ENCODE measurements at regions not wholly inside any gene's neighbourhood (a gene's known extent, or its start where the extent isn't known, plus 50 kb on each side); places are given as distances from the start of the nearest gene placed in this dataset.

DNA sequence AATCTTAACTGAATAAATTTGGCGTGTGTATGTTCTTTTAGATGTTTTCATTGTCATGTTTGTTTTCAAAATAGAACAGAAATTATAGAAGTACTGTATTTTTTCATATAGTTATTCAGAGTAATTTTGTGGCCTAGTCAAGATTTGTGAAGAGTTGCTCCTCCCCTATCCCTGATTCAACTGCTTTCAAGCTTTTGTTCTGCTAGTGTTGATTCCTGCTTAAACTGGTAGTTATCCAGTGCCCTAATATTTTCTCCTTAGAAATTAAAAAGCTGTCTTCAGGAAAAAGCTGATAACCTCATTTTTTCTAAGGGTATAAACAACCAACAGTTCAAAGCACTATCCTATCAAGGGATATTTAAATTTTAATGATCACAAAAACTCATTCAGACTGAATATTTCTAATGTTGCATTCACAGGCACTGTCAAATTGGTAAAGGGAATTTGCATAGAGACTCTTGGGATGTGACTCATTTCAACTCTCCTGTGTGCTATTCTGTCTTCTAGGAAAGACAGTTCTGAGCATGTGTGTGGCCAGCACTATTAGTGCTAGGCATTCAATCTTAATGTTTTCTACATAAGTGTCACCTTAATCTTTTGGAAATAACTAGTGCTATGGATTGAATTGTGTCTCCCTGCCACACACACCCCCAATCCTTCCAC, 1776.0 kb downstream of the LRRC4C start:
- Histone ChIP-seq H3K36me3 (ENCODE audit: insufficient read depth, low read length) (no peaks in the 10 kb centered on the region), H3K9me2 (ENCODE audit: insufficient read depth, low read length) (no peaks in the 10 kb centered on the region), H3K9me3 (ENCODE audit: low read length) (peaks cover 11% of the 10 kb centered on the region; the same call in 1 of the 2 replicates), H2AFZ (ENCODE audit: low read length) (no peak overlapping the region), H3K4me2 (ENCODE audit: low read length) (no peak overlapping the region), H3K79me2 (ENCODE audit: insufficient read depth, low read depth, low read length) (no peaks in the 10 kb centered on the region), H4K20me1 (ENCODE audit: insufficient read depth, low read length) (no peaks in the 10 kb centered on the region), H3K4me3 (ENCODE audit: low read depth, low read length, poor library complexity, severe bottlenecking) (no peak overlapping the region), H3K27ac (ENCODE audit: low read depth, low read length, poor library complexity, severe bottlenecking) (no peak overlapping the region), H3K4me1 (ENCODE audit: insufficient read depth, low read length, poor library complexity, severe bottlenecking) (no peaks in the 10 kb centered on the region)
- POLR2A ChIA-PET: no interaction called here
- CTCF ChIA-PET (ENCODE audit: unreplicated experiment): no interaction called here
- no peak for DNase-seq (ENCODE audit: low spot score)
- TF ChIP-seq EZH2phosphoT487 (IDR thresholded peaks at IDR 0.05; ENCODE audit: borderline replicate concordance, low read depth, low read length): no peak
- intact Hi-C loops (cut with micrococcal nuclease; ENCODE audit: unreplicated experiment): no loop called here
- BruUV-seq (replicated peaks): no TSS peak

DNA sequence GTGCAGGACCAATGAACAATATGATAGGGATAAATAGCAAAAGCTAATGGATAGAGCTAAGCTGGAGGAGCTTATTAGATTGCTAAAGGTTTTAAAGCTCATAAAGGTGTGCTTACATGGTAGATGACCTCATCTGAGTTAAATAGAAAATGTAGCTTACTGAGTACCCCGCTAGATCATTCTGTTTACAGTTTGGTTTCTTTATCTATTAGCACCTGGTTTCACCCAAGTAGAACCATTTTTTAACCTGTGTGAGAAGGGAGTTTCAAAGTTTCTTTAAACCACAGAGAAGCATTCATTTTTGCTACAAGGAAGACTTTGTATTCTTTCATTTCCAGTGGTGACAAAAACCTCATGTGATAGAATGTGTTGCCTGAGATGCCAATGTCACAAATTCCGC, 1778.0 kb downstream of the LRRC4C start:
- no peak overlapping the region for H3K27ac ChIP-seq (ENCODE audit: low read depth, low read length, poor library complexity, severe bottlenecking)
- no peaks in the 10 kb centered on the region for H3K4me1 ChIP-seq (ENCODE audit: insufficient read depth, low read length, poor library complexity, severe bottlenecking)
- peaks cover 11% of the 10 kb centered on the region; the same call in 1 of the 2 replicates for H3K9me3 ChIP-seq (ENCODE audit: low read length)
- POLR2A ChIA-PET: no interaction called here
- H4K20me1 ChIP-seq (ENCODE audit: insufficient read depth, low read length): no peaks in the 10 kb centered on the region
- no peaks in the 10 kb centered on the region for H3K36me3 ChIP-seq (ENCODE audit: insufficient read depth, low read length)
- BruUV-seq (replicated peaks): no TSS peak
- H3K4me3 ChIP-seq (ENCODE audit: low read depth, low read length, poor library complexity, severe bottlenecking): no peak overlapping the region
- H2AFZ ChIP-seq (ENCODE audit: low read length): no peak overlapping the region
- CTCF ChIA-PET (ENCODE audit: unreplicated experiment): no interaction called here
- no peak for TF ChIP-seq EZH2phosphoT487 (IDR thresholded peaks at IDR 0.05; ENCODE audit: borderline replicate concordance, low read depth, low read length)
- TF ChIP-seq, protein P1, sequence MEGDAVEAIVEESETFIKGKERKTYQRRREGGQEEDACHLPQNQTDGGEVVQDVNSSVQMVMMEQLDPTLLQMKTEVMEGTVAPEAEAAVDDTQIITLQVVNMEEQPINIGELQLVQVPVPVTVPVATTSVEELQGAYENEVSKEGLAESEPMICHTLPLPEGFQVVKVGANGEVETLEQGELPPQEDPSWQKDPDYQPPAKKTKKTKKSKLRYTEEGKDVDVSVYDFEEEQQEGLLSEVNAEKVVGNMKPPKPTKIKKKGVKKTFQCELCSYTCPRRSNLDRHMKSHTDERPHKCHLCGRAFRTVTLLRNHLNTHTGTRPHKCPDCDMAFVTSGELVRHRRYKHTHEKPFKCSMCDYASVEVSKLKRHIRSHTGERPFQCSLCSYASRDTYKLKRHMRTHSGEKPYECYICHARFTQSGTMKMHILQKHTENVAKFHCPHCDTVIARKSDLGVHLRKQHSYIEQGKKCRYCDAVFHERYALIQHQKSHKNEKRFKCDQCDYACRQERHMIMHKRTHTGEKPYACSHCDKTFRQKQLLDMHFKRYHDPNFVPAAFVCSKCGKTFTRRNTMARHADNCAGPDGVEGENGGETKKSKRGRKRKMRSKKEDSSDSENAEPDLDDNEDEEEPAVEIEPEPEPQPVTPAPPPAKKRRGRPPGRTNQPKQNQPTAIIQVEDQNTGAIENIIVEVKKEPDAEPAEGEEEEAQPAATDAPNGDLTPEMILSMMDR (conservative IDR thresholded peaks at IDR 0.05; ENCODE audit: low read length): no peak
- intact Hi-C loops (cut with micrococcal nuclease; ENCODE audit: unreplicated experiment): no loop called here
- no peak for DNase-seq (ENCODE audit: low spot score)
- H3K79me2 ChIP-seq (ENCODE audit: insufficient read depth, low read depth, low read length): no peaks in the 10 kb centered on the region
- H3K9me2 ChIP-seq (ENCODE audit: insufficient read depth, low read length): no peaks in the 10 kb centered on the region
- H3K4me2 ChIP-seq (ENCODE audit: low read length): no peak overlapping the region

DNA sequence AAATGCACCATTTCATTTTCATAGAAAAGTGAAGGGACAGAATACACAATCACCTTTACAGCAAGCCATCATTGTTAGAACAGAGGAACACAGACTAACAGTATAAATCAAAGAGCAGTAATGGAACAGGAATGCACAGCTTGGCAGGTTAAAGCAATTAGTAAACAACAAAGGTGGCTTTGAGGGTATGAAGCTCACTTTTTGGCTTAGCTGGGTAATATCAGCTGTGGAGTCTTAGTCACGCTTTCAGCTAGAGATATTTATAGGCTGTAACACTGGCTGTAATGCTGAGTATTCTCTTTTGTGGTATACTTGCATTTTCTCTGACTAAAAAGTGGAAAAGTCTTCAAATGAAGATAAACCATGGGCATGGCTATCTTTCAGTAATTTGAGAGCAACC, 1780.5 kb downstream of the LRRC4C start:
- ChIA-PET CTCF (ENCODE audit: unreplicated experiment) (no interaction called here), POLR2A (interaction anchor here (0.5 kb wide), 1 partner anchor 956 kb away, joined by 3 read pairs; no protein-coding TSS in a partner anchor)
- Histone ChIP-seq H3K4me2 (ENCODE audit: low read length) (no peak overlapping the region), H3K9me2 (ENCODE audit: insufficient read depth, low read length) (no peaks in the 10 kb centered on the region), H4K20me1 (ENCODE audit: insufficient read depth, low read length) (no peaks in the 10 kb centered on the region), H3K4me3 (ENCODE audit: low read depth, low read length, poor library complexity, severe bottlenecking) (no peak overlapping the region), H3K4me1 (ENCODE audit: insufficient read depth, low read length, poor library complexity, severe bottlenecking) (no peaks in the 10 kb centered on the region), H3K36me3 (ENCODE audit: insufficient read depth, low read length) (no peaks in the 10 kb centered on the region), H2AFZ (ENCODE audit: low read length) (no peak overlapping the region), H3K79me2 (ENCODE audit: insufficient read depth, low read depth, low read length) (no peaks in the 10 kb centered on the region), H3K9me3 (ENCODE audit: low read length) (peaks cover 11% of the 10 kb centered on the region; the same call in 1 of the 2 replicates), H3K27ac (ENCODE audit: low read depth, low read length, poor library complexity, severe bottlenecking) (no peak overlapping the region)
- no TSS peak for BruUV-seq (replicated peaks)
- intact Hi-C loops (cut with micrococcal nuclease; ENCODE audit: unreplicated experiment): no loop called here
- no peak for DNase-seq (ENCODE audit: low spot score)
- TF ChIP-seq, protein P1 (conservative IDR thresholded peaks at IDR 0.05; ENCODE audit: low read length): no peak
- TF ChIP-seq EZH2phosphoT487 (IDR thresholded peaks at IDR 0.05; ENCODE audit: borderline replicate concordance, low read depth, low read length): no peak
